Tibial nerve (tissue), 4 donors: ENCODE measurements at regions not wholly inside any gene's neighbourhood (a gene's known extent, or its start where the extent isn't known, plus 50 kb on each side); places are given as distances from the start of the nearest gene placed in this dataset.

ENCODE experiments used
- DNase-seq, 2 donors: peaks; one replicate each; pipeline ENCODE4 v3.0.0-alpha.2; 2019; ENCODE audit warnings: low spot score in 2 of 2
- H3K27ac ChIP-seq, 4 donors: fragments of 200-600 bp; sonication (generic) in 3 of 4; one replicate each; pipeline ENCODE4 v1.5.1; 2017 to 2019; ENCODE audit warnings: mild to moderate bottlenecking in 1 of 4
- H3K27me3 ChIP-seq, 2 donors: fragments of 200-600 bp; sonication (generic) in 1 of 2; one replicate each; pipeline versions ENCODE4 v1.5.1 to v1.6.0; 2017 to 2019
- H3K36me3 ChIP-seq, 3 donors: fragments of 200-600 bp; sonication (generic); one replicate each; pipeline ENCODE4 v1.5.1; 2018 to 2019
- H3K4me1 ChIP-seq, 4 donors: fragments of 200-600 bp; sonication (generic) in 3 of 4; one replicate each; pipeline ENCODE4 v1.5.1; 2017 to 2019
- H3K4me3 ChIP-seq, 4 donors: fragments of 200-600 bp; sonication (generic) in 3 of 4; one replicate each; pipeline ENCODE4 v1.5.1; 2017 to 2019; ENCODE audit warnings: mild to moderate bottlenecking in 1 of 4, moderate library complexity in 1 of 4
- H3K9me3 ChIP-seq, 4 donors: fragments of 200-600 bp; sonication (generic) in 3 of 4; one replicate each; pipeline ENCODE4 v1.5.1; 2017 to 2019
- EP300 ChIP-seq, 2 donors: sonication (generic); formaldehyde crosslinking; IDR thresholded peaks; one replicate each; pipeline ENCODE4 v1.6.1; 2017; ENCODE audit warnings: antibody characterized with exemption in 2 of 2, mild to moderate bottlenecking in 1 of 2
- POLR2A ChIP-seq, 2 donors: fragments of 450-650 bp; IDR thresholded peaks; one replicate each; pipeline ENCODE4 v1.6.1; 2017; ENCODE audit warnings: antibody characterized with exemption in 2 of 2, mild to moderate bottlenecking in 2 of 2, moderate library complexity in 2 of 2
- WGBS, 2 donors: methylation state at CpG; one replicate each; pipeline ENCODE4 v1.1.5; 2018; 5-methylcytosine and 5-hydroxymethylcytosine counted together
- TF ChIP-seq, protein P1 (sequence below), 5 experiments: fragments of 200-600 bp in 3 of 5; fragments of 450-650 bp in 2 of 5; sonication (generic) in 3 of 5; IDR thresholded peaks; one replicate each; pipeline ENCODE4 v1.5.1; 2016 to 2019; ENCODE audit warnings: antibody characterized with exemption in 5 of 5, mild to moderate bottlenecking in 3 of 5, moderate library complexity in 2 of 5

DNA sequence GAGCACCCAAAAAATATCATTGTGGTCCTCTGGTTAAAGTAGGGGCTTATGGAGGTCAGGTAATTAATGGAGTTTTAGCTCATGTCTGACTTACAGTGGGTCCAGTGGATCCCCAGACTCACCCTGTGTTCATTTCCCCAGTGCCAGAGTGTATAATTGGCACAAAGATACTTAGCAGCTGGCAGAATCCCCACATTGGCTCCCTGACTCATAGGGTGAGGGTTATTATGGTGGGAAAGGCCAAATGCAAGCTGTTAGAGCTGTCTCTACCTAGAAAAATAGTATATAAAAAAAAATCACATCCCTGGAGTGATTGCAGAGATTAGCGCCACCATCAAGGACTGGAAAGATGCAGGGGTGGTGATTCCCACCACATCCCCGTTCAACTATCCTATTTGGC lies 1067.6 kb upstream of the ACVR2A start:
- Histone ChIP-seq H3K9me3 (no peaks in the 10 kb centered on the region), H3K27ac (no peak overlapping the region), H3K36me3 (no peaks in the 10 kb centered on the region), H3K27me3 (no peaks in the 10 kb centered on the region), H3K4me3 (no peak overlapping the region), H3K4me1 (no peaks in the 10 kb centered on the region)
- no peak for DNase-seq
- no peak for TF ChIP-seq EP300 (IDR thresholded peaks at IDR 0.05)
- TF ChIP-seq, protein P1, sequence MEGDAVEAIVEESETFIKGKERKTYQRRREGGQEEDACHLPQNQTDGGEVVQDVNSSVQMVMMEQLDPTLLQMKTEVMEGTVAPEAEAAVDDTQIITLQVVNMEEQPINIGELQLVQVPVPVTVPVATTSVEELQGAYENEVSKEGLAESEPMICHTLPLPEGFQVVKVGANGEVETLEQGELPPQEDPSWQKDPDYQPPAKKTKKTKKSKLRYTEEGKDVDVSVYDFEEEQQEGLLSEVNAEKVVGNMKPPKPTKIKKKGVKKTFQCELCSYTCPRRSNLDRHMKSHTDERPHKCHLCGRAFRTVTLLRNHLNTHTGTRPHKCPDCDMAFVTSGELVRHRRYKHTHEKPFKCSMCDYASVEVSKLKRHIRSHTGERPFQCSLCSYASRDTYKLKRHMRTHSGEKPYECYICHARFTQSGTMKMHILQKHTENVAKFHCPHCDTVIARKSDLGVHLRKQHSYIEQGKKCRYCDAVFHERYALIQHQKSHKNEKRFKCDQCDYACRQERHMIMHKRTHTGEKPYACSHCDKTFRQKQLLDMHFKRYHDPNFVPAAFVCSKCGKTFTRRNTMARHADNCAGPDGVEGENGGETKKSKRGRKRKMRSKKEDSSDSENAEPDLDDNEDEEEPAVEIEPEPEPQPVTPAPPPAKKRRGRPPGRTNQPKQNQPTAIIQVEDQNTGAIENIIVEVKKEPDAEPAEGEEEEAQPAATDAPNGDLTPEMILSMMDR (IDR thresholded peaks at IDR 0.05) = no peak
- TF ChIP-seq POLR2A (IDR thresholded peaks at IDR 0.05) = no peak
- WGBS, 2 donors = 98 to 100% methylated on average over 2 of the region's 2 CpGs

- no peaks in the 10 kb centered on the region for H3K36me3 ChIP-seq
- no peaks in the 10 kb centered on the region for H3K4me1 ChIP-seq
- WGBS, 2 donors = 92 to 94% methylated on average over 4 of the region's 4 CpGs
- no peak overlapping the region for H3K27ac ChIP-seq
- H3K4me3 ChIP-seq = no peak overlapping the region
- DNase-seq = no peak
- H3K27me3 ChIP-seq = no peaks in the 10 kb centered on the region
- H3K9me3 ChIP-seq = no peaks in the 10 kb centered on the region
- TF ChIP-seq EP300 (IDR thresholded peaks at IDR 0.05) = no peak
- no peak for TF ChIP-seq POLR2A (IDR thresholded peaks at IDR 0.05)
- TF ChIP-seq, protein P1 (IDR thresholded peaks at IDR 0.05) = no peak
Measured at GRCh38 chr2:146776596-146776995, 1068.2 kb upstream of the ACVR2A start.

- 36 to 41% methylated on average over 2 of the region's 2 CpGs for WGBS, 2 donors
- no peaks in the 10 kb centered on the region for H3K27me3 ChIP-seq
- no peaks in the 10 kb centered on the region for H3K36me3 ChIP-seq
- H3K4me1 ChIP-seq = no peaks in the 10 kb centered on the region
- H3K27ac ChIP-seq = no peak overlapping the region
- H3K9me3 ChIP-seq = no peaks in the 10 kb centered on the region
- TF ChIP-seq EP300 (IDR thresholded peaks at IDR 0.05) = no peak
- H3K4me3 ChIP-seq = no peak overlapping the region
- DNase-seq = no peak
Measured at GRCh38 chr2:146771531-146771930, 1073.3 kb upstream of the ACVR2A start.

GRCh38 chr2:146764301-146764700 lies 1080.5 kb upstream of the ACVR2A start:
- no peak for DNase-seq
- Histone ChIP-seq H3K27ac (no peak overlapping the region), H3K36me3 (no peaks in the 10 kb centered on the region), H3K9me3 (peaks cover 0 to 4% (median 0%) of the 10 kb centered on the region in 4 donors), H3K4me3 (no peak overlapping the region), H3K4me1 (no peaks in the 10 kb centered on the region), H3K27me3 (no peaks in the 10 kb centered on the region)
- TF ChIP-seq, protein P1 (IDR thresholded peaks at IDR 0.05) = no peak
- TF ChIP-seq POLR2A (IDR thresholded peaks at IDR 0.05) = no peak
- TF ChIP-seq EP300 (IDR thresholded peaks at IDR 0.05) = no peak
- WGBS, 2 donors = 75 to 81% methylated on average over 4 of the region's 4 CpGs

- H3K27ac ChIP-seq = no peak overlapping the region
- no peaks in the 10 kb centered on the region for H3K36me3 ChIP-seq
- peaks cover 0 to 4% (median 0%) of the 10 kb centered on the region in 4 donors for H3K9me3 ChIP-seq
- TF ChIP-seq EP300 (IDR thresholded peaks at IDR 0.05) = no peak
- TF ChIP-seq, protein P1 (IDR thresholded peaks at IDR 0.05) = no peak
- TF ChIP-seq POLR2A (IDR thresholded peaks at IDR 0.05) = no peak
- no peaks in the 10 kb centered on the region for H3K27me3 ChIP-seq
- no peak overlapping the region for H3K4me3 ChIP-seq
- H3K4me1 ChIP-seq = no peaks in the 10 kb centered on the region
- WGBS, 2 donors = 83 to 85% methylated on average over 2 of the region's 2 CpGs
- DNase-seq = no peak
Measured at GRCh38 chr2:146762786-146763185, 1082.0 kb upstream of the ACVR2A start.

DNA sequence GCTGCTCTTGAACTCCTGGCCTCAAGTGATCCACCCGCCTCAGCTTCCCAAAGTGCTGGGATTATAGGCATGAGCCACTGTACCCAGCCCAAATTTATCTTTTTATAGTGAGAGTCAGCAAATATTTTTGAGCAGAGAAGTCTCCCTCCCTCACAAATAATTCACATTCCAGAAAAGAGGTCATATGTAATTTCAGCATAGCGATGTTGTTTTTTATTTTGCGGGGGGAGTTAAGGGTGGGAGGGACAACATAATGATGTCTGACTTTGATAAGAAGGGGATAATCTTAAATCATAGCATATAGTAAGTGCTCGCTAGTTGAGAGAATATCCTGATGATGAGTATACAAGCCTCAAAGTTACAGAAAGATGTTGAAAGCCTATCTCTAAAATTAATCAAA lies 1090.2 kb upstream of the ACVR2A start:
- H3K4me3 ChIP-seq = no peak overlapping the region
- WGBS, 2 donors = 61% methylated on average over 4 of the region's 4 CpGs
- H3K27ac ChIP-seq = no peak overlapping the region

More for the DNA sequence above, 1090.2 kb upstream of the ACVR2A start:
- H3K9me3 ChIP-seq = no peaks in the 10 kb centered on the region
- no peak for DNase-seq
- no peaks in the 10 kb centered on the region for H3K27me3 ChIP-seq
- H3K4me1 ChIP-seq = no peaks in the 10 kb centered on the region
- TF ChIP-seq POLR2A (IDR thresholded peaks at IDR 0.05) (no peak), EP300 (IDR thresholded peaks at IDR 0.05) (no peak)
- TF ChIP-seq, protein P1 (IDR thresholded peaks at IDR 0.05) = no peak
- no peaks in the 10 kb centered on the region for H3K36me3 ChIP-seq
